ENCODE measurements at regions not wholly inside any gene's neighbourhood (a gene's known extent, or its start where the extent isn't known, plus 50 kb on each side); places are given as distances from the start of the nearest gene placed in this dataset.

- POLR2A ChIA-PET, result no interaction called here
- no peak for TF ChIP-seq CTCF (IDR thresholded peaks at IDR 0.05)
- Mint-ChIP-seq H3K4me3 (no peak overlapping the region), H3K27me3 (no peaks in the 10 kb centered on the region), H3K9me3 (no peaks in the 10 kb centered on the region), H3K4me1 (no peaks in the 10 kb centered on the region), H3K27ac (no peak overlapping the region), H3K36me3 (ENCODE audit: low read depth) (no peaks in the 10 kb centered on the region)
- CTCF ChIA-PET, result no interaction called here
- ATAC-seq (ENCODE audit: low read depth) (no peak), DNase-seq (no peak)
- intact Hi-C loops (cut with micrococcal nuclease), result no loop called here
These were observed 186.8 kb downstream of the CDH26 start for GRCh38 chr20:60144974-60145527.

GRCh38 chr20:60147004-60147403 lies 188.8 kb downstream of the CDH26 start:
- ChIA-PET CTCF (no interaction called here), POLR2A (no interaction called here)
- Mint-ChIP-seq H3K36me3 (ENCODE audit: low read depth) (no peaks in the 10 kb centered on the region), H3K4me1 (no peaks in the 10 kb centered on the region), H3K27me3 (no peaks in the 10 kb centered on the region), H3K9me3 (no peaks in the 10 kb centered on the region), H3K27ac (no peak overlapping the region), H3K4me3 (no peak overlapping the region)
- intact Hi-C loops (cut with micrococcal nuclease), result no loop called here
- TF ChIP-seq CTCF (IDR thresholded peaks at IDR 0.05), result no peak
- DNase-seq (no peak), ATAC-seq (ENCODE audit: low read depth) (no peak)

- H3K27me3 Mint-ChIP-seq, result no peaks in the 10 kb centered on the region
- ATAC-seq (ENCODE audit: low read depth) (no peak), DNase-seq (no peak)
- ChIA-PET CTCF (no interaction called here), POLR2A (interaction anchor here (0.6 kb wide), 1 partner anchor 86 kb away, joined by 3 read pairs; no protein-coding TSS in a partner anchor)
- H3K9me3 Mint-ChIP-seq, result no peaks in the 10 kb centered on the region
- H3K27ac Mint-ChIP-seq, result no peak overlapping the region
- H3K4me1 Mint-ChIP-seq, result no peaks in the 10 kb centered on the region
- H3K36me3 Mint-ChIP-seq (ENCODE audit: low read depth), result no peaks in the 10 kb centered on the region
- no peak for TF ChIP-seq CTCF (IDR thresholded peaks at IDR 0.05)
- H3K4me3 Mint-ChIP-seq, result no peak overlapping the region
- intact Hi-C loops (cut with micrococcal nuclease), result no loop called here
These were observed 190.7 kb downstream of the CDH26 start for GRCh38 chr20:60148885-60149284.

GRCh38 chr20:60152792-60153191 lies 194.6 kb downstream of the CDH26 start:
- peaks cover 3% of the 10 kb centered on the region for H3K9me3 Mint-ChIP-seq
- CTCF ChIA-PET, result no interaction called here
- no peaks in the 10 kb centered on the region for H3K27me3 Mint-ChIP-seq
- no peak for DNase-seq
- intact Hi-C loops (cut with micrococcal nuclease), result no loop called here
- no peaks in the 10 kb centered on the region for H3K36me3 Mint-ChIP-seq (ENCODE audit: low read depth)
- TF ChIP-seq CTCF (IDR thresholded peaks at IDR 0.05), result no peak
- no peaks in the 10 kb centered on the region for H3K4me1 Mint-ChIP-seq
- POLR2A ChIA-PET, result no interaction called here
- no peak overlapping the region for H3K27ac Mint-ChIP-seq
- no peak overlapping the region for H3K4me3 Mint-ChIP-seq
- no peak for ATAC-seq (ENCODE audit: low read depth)

- TF ChIP-seq CTCF (IDR thresholded peaks at IDR 0.05), result no peak
- Mint-ChIP-seq H3K9me3 (peaks cover 9% of the 10 kb centered on the region), H3K4me3 (no peak overlapping the region), H3K36me3 (ENCODE audit: low read depth) (no peaks in the 10 kb centered on the region), H3K27me3 (no peaks in the 10 kb centered on the region), H3K4me1 (no peaks in the 10 kb centered on the region), H3K27ac (no peak overlapping the region)
- no peak for ATAC-seq (ENCODE audit: low read depth)
- intact Hi-C loops (cut with micrococcal nuclease), result no loop called here
- CTCF ChIA-PET, result interaction anchor here (1.0 kb wide), 1 partner anchor 104 kb away, joined by 3 read pairs; no protein-coding TSS in a partner anchor
- POLR2A ChIA-PET, result no interaction called here
- no peak for DNase-seq
These were observed 202.4 kb downstream of the CDH26 start for GRCh38 chr20:60160451-60161145.

Data from activated B cell treated with CpG ODN at 0.5 μM for 24 hours (primary cell).